Epidermal melanocyte (primary cell): ENCODE measurements at regions not wholly inside any gene's neighbourhood (a gene's known extent, or its start where the extent isn't known, plus 50 kb on each side); places are given as distances from the start of the nearest gene placed in this dataset.

Source experiments
- DNase-seq: peaks from one replicate; pipeline ENCODE4 v3.0.0; 2011; ENCODE audit warnings: low spot score; ENCODE audit not compliant: insufficient read length

DNA sequence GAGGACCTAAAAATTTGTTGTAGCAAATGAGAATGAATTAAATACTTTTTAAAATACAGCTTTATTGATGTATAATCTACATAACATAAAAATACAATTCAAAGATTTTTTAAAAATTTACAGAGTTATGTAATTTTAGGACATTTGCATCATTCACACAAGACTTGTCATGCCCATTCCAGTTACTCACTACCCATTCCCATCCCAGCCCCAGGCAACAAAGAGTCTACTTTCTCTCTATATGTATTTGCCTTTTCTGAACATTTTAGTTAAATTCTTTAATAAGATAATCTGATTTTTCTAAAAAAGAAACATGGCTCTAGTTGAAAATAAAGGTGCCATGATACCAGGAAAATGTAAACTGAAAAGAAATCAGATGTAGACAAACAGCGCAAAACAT, 354.2 kb downstream of the PMP22 start:
- no peak for DNase-seq

- DNase-seq: no peak
These were observed 360.7 kb downstream of the PMP22 start for GRCh38 chr17:14904386-14904785.

GRCh38 chr17:14903854-14904253, 361.3 kb downstream of the PMP22 start:
- no peak for DNase-seq

DNA sequence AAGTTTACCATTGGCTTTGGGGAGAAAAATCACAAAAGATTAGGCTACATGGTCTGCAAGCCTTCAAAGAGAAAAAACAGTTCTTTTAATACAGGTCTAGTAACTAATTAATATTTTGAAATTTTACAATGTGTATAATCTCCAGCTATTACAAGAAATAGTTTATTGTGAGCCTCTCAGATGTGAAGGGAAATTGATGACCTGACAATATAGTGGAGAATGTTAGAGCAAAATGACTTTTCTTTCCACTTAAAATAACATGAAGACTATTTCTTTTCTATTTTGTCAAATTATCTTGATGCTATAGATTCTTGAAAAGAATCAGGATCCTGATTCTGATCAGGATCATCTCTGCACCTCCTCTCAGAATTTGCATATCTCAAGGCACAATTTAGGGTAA, 362.3 kb downstream of the PMP22 start:
- no peak for DNase-seq

- no peak for DNase-seq
These were observed 362.8 kb downstream of the PMP22 start for GRCh38 chr17:14902297-14902696.

DNA sequence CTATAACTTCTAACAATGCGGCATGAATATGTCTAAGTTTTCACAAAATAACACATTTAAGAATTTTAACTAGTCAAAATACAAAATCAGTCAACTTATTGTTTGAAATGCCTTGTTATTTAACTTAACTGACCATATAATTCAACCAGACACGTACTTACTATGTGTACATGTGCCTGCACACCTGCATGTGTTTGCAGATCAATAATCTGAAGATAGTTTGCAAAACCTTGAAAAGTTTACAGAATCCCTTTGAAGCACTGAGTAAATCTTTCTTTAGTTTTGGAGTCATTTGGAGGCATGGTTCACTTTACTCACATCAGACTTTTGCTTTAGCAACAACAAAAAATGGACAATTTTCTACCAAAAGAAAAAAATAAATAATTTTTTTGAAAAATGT, 363.8 kb downstream of the PMP22 start:
- no peak for DNase-seq

GRCh38 chr17:14886200-14886739, 378.9 kb downstream of the PMP22 start:
- no peak for DNase-seq

DNA sequence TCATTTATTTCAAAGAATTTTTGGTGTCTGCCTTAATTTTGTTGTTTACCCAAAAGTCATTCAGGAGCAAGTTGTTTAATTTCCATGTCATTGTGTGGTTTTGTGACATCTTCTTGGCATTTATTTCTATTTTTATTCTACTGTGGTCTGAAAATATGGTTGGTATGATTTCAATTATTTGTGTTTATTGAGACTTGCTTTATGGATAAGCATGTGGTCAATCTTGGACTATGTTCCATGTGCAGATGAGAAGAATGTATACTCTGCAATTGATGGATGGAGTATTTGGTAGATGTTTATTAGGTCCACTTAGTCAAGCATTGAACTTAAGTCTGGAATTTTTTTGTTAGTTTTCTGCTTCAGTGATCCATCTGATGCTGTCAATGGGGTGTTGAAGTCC, 383.0 kb downstream of the PMP22 start:
- no peak for DNase-seq

- DNase-seq: no peak
These were observed 389.3 kb downstream of the PMP22 start for GRCh38 chr17:14875557-14876412.

GRCh38 chr17:14873996-14874395, 391.1 kb downstream of the PMP22 start:
- no peak for DNase-seq

DNA sequence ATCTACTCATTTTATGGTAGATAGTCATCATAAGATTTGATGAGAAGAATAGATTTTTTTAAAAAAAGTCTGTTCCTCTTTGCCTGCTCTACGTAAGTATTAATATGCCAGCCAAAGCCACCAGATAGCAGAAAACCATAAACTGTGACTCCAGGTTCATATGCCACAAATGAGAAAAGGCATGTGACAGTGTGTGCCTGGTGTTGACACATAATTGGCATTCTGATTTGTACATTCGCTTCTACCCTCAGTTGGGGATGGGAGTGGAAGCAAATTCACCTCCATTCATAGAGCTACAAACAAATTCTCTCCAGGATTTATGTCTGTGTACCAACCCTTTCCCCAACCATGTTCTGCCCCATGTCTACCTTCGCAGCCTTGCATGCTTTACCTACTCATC, 391.6 kb downstream of the PMP22 start:
- no peak for DNase-seq

DNA sequence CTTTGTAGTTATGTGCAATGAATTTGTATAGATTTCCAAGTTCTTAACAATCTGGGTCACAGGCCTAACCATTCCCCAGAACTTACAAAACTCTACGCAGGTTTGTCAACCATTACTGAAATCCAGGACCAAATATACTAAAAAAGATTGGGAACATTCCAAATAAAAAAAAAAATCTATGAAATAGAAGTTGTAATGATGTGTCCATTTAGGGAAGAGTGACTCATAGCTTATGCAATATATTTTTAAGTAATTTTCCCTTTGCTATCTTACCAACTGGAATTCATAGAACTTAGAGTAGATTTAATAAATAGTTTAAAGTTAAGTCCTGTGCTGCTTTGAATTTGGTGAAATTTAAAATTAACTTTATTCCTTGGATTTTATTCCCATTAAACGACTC, 393.2 kb downstream of the PMP22 start:
- DNase-seq: no peak

- no peak for DNase-seq
These were observed 398.9 kb downstream of the PMP22 start for GRCh38 chr17:14866266-14866665.

DNA sequence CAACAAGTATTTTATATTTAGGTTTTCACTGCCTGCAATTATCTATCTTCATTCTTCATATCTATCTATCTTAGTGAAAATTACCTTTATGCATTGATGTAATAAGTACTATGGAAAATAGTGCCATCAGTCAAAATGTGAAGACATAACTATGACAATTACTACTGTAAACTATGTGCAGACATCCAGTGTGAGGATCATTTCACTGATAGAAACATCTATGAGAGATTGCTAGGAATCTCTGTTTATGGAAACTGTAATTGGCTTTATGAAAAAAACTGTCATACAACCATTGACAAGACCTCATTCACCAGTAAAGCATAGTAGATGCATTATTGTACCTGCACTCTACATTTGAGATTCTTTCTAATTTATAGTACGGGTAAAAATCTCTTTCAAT, 401.0 kb downstream of the PMP22 start:
- DNase-seq: no peak

DNA sequence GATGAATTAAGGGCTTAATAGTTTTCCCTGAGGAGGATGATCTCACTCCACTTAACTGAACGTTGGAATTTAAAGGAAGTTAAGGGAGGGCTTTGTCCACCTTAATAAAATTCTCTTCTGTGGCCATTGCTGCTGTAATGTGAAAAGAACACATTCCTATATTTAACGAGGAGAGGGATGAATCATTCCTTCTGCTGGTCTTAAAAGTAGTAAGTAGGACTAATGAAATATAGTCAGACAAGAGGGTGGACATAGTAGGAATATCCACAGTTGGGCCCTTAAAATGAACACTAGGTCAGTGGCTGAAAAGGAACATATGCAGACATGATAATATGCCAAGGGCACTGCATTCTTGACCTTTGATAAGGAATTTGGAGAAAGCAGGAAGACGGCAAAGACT, 405.6 kb downstream of the PMP22 start:
- DNase-seq: no peak

DNA sequence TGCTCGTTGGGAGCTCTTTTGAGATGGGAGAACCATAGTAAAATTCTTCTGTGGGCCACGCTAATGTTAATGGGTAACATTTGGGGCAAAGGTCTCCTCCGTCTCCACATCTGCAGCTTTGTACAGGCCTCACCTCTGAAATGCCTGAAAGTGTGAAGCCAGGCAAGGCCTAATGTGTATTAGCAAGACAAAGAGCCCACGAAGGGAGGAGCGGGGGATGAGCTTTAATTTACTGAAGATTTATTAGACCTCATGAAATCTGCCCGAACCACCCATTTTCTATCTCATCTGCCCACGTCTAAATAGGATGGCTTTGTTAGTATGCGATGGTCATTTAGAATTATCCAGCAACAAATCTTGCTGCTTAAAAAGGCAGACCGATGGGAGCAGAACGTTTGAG, 408.9 kb downstream of the PMP22 start:
- no peak for DNase-seq

GRCh38 chr17:14854691-14855090, 410.4 kb downstream of the PMP22 start:
- no peak for DNase-seq

- DNase-seq: no peak
These were observed 419.4 kb downstream of the PMP22 start for GRCh38 chr17:14845591-14846281.

DNA sequence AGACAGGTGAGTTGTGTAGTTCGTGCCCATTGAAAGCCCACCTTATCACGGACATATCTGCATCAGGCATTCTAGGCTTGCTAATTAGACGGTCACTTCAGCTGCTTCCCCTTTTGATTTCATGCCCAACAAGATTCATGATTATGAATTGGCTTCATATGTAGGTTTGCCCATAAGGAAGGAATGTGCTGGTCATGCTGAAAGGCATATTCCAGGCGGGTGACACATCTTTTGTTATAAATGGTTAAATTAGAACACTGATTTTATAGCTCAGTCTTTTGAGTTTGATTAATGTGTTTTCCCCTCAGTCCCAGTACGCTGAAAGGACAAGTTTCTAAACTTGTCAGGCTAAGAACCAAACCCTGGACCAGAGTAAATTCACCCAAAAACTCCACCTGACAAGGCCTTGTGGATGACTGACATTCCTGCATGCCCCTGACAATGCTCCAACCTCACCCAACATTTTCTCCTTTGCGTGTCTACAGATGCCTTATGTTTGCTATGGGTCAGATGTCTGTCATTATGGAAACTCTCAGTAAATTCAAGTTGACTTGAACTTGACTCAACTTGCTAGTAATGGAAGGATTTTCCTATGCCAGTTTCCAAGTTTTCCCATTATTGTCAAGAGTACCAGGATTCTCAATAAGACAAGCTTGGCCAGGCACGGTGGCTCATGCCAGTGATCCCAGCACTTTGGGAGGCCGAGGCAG, 421.9 kb downstream of the PMP22 start:
- DNase-seq: no peak

GRCh38 chr17:14840616-14841231, 424.4 kb downstream of the PMP22 start:
- DNase-seq: no peak

DNA sequence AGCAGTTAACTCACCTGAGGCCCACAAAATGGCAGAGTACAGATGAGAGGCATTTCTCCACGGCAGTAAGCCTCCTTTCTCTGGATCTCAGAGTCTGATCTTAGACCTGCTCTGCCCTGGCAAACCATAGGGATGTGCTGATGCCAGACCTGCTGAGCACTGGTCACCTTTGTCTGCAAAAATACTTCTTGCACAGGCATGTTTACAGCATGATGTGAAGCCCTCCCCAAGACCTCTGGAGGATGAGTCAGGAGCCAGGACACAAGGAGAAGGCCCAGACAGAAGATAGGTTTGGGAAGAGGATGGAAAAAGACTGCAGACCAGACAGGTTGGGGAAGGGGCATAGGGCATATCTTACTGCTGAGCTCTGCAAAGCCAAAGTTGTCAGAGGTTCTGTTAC, 426.6 kb downstream of the PMP22 start:
- DNase-seq: no peak
